Middle frontal gyrus (tissue), 1 donor: ENCODE measurements at regions not wholly inside any gene's neighbourhood (a gene's known extent, or its start where the extent isn't known, plus 50 kb on each side); places are given as distances from the start of the nearest gene placed in this dataset.

Experiments used
- DNase-seq: peaks from one replicate; pipeline ENCODE4 v3.0.0-alpha.2; 2015; ENCODE audit warnings: low spot score; ENCODE audit errors: extremely low spot score

DNA sequence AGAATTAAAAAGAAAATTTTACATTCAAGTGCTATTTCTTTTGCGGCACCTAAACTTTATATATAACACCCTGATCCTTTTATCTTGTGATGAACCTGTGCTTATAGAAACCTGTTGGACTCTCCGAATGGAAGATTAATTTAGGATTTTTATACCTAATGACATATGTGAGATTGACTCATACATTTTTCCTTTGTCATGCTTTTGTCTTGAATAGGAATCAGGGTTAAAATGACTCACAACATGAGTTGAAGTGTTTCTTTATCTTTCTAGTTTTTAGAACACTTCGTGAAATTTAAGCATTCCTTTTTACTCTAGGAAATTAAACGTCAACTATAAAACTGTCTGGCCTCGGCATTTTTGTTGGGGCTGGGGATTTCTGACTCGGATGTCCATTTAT is 378.9 kb downstream of the PCDH20 start:
- DNase-seq = no peak

DNA sequence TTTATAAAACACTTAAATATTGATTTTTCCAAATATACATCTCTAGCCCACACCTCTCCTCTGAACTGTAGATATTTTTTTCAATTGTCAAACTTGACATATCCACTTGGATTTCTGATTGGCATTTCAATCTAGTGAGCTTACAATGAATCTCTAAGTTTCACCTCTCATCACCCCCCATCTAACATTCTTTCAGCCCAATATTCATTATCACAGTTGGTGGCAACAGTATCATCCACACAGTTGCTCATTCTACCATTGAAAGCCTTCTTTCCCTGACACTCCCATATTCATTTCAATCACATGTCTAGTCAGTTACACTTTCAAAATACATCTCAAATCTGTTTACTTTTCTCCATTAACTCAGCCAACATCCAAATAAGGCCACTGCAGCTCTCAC is 385.2 kb downstream of the PCDH20 start:
- DNase-seq = no peak

GRCh38 chr13:61029064-61029463 is 386.6 kb downstream of the PCDH20 start:
- no peak for DNase-seq

- DNase-seq = no peak
Measured at GRCh38 chr13:61024046-61024445, 391.6 kb downstream of the PCDH20 start.

- DNase-seq = no peak
Measured at GRCh38 chr13:61021838-61022237, 393.8 kb downstream of the PCDH20 start.

GRCh38 chr13:61013796-61014195 is 401.9 kb downstream of the PCDH20 start:
- DNase-seq = no peak

- DNase-seq = no peak
Measured at GRCh38 chr13:61010358-61010757, 405.3 kb downstream of the PCDH20 start.

DNA sequence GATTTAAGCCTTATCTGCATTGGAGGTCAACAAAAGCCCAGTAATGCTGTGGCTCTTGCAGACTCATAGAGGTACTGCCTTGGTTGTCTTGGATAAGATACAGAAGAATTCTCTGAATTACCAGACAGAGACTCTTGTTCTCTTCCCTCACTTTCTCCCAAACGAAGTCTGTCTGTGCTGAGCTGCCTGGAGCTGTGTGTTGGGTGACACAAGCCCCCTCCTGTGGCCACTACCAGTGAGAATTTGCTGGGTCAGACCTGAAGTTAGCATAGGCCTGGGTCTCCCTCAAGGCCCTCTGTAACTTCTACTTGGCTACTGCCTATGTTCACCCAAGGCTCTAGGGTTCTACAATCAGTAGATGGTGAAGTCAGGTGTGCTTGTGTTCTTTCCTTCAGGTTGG is 413.0 kb downstream of the PCDH20 start:
- no peak for DNase-seq

GRCh38 chr13:60990032-60990733 is 425.5 kb downstream of the PCDH20 start:
- DNase-seq = no peak

GRCh38 chr13:60986301-60986700 is 429.3 kb downstream of the PCDH20 start:
- no peak for DNase-seq

- DNase-seq = no peak
Measured at GRCh38 chr13:60981407-60981806, 434.2 kb downstream of the PCDH20 start.

- no peak for DNase-seq
Measured at GRCh38 chr13:60976367-60976766, 439.3 kb downstream of the PCDH20 start.

DNA sequence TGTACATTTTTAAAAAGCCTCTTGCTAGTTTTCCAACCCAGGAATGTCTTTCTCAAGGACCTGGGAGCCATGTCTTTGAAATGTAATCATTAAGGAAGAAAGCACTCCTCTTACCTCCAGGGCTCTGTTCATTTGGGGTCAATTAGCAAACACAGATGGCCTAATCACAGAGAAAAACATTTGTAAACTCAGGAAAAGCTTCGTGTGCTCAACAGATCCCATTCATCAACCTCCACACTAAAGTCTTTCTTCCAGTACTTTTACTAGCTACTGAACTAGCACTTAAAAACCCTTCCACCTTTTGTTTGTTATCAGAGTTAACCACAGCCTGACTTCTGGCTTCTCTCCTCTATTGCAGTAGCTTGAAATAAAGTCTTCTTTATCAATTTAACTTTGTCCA is 441.4 kb downstream of the PCDH20 start:
- no peak for DNase-seq

- DNase-seq = no peak
Measured at GRCh38 chr13:60973529-60973928, 442.1 kb downstream of the PCDH20 start.

GRCh38 chr13:60970736-60971135 is 444.9 kb downstream of the PCDH20 start:
- DNase-seq = no peak

DNA sequence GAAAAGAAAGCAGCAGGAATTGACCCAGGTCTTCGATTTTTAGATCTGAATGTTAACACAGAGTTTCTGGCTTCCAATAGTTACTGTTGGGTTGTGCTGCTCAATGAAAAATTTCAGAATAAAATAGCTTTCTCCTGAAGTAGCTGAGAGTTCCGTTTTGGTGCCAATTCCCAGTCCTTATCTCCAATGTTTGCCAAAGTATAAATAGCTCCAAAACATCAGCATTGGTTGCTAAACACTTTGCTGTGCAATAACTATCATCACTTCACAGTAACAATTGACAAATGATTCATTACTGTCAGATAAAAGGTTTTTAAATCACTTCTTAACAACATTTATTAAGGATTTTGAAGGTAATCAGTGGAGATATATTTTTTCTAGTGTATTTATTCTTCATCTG is 446.0 kb downstream of the PCDH20 start:
- no peak for DNase-seq

GRCh38 chr13:60959427-60959826 is 456.2 kb downstream of the PCDH20 start:
- DNase-seq = no peak

DNA sequence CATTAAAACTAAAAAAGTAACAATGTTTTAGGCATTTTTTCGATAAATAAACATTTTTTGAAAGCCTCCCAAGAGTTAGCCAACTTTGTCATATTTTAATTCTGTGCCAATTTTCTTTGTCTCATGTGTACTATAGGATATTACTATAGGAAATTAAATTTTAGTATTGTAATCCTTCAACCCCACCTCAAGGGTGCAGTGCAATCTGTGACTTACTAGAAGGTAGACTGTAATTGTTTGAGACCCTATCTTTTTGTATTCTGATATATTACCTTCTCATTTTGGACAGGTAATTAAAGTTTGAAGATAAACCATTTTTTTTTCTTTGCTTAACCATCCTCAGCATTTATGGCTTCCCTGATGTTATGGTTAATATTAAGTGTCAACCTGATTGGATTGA is 457.8 kb downstream of the PCDH20 start:
- DNase-seq = no peak

GRCh38 chr13:60945396-60945795 is 470.3 kb downstream of the PCDH20 start:
- DNase-seq = no peak

DNA sequence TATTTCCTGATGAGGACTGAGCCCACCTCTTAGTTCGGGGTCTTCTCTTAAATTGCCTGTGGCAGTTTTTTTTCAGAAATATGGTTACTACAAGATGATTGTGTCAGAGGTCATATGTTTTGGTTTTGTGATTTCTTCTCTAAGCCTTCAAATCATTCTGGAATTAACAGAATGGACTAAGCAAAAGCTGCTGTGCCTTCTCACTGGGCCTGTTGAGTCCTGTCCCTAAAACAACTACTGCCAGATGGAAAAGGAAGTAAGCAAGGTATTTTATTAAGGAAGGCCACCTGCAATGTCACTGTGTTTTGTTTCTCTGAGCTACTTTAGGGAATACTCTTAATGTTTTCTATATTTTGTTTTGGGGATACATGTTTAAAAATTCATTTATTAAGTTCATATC is 470.8 kb downstream of the PCDH20 start:
- no peak for DNase-seq

- no peak for DNase-seq
Measured at GRCh38 chr13:60944016-60944415, 471.6 kb downstream of the PCDH20 start.

DNA sequence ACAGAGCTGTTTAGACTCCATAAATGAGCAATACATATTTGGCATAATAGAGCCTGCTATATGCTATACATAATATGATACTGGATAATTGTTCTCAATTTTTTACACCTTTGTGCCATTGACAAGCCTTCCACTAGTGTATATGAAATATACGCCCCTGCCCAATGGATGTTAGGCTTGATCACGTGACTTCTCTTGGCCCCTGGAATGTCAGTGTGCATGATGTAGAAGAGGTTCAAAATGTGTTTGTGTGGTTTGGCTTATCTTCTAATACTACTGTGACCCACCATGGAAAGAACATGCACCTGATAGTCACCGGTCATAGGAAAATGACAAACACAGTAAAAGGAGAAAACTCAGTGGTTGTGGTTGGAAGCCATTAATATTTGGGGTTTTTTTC is 479.4 kb downstream of the PCDH20 start:
- no peak for DNase-seq

DNA sequence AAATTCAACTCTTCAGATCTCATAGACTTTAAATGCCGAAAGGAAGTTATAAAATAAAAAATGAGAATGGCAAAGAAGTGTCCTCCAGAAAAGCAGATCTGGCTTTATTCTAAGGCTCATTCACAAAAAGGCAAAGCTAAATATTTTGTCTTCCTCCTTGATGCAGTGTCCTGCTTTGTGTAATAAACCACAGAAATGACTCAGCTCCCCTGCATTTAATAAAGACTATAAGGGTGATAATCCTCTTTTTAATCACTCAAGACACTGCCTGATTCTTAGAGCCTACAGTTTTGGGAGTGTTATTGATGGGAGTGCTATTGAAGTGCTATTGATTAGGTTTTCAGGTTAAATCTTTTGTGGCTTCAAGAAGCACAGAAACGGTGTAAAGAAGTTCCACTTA is 482.0 kb downstream of the PCDH20 start:
- no peak for DNase-seq
